Neural cell (in vitro differentiated cells): ENCODE measurements at regions not wholly inside any gene's neighbourhood (a gene's known extent, or its start where the extent isn't known, plus 50 kb on each side); places are given as distances from the start of the nearest gene placed in this dataset.

Experiments
- CTCF ChIP-seq: fragments of 450-650 bp; IDR thresholded peaks from 2 replicates; pipeline ENCODE4 v1.5.1; 2014; ENCODE audit warnings: antibody characterized with exemption, mild to moderate bottlenecking, moderate library complexity; ENCODE audit not compliant: poor library complexity, severe bottlenecking
- EZH2 ChIP-seq: fragments of 200-600, 300-800 bp; shearing (Covaris generic), sonication (generic); IDR thresholded peaks from 2 replicates; pipeline ENCODE4 v1.6.1; 2014; ENCODE audit warnings: antibody characterized with exemption, low read length, borderline replicate concordance, mild to moderate bottlenecking; ENCODE audit not compliant: insufficient read depth, poor library complexity, severe bottlenecking
- POLR2AphosphoS5 ChIP-seq: IDR thresholded peaks from 2 replicates; pipeline ENCODE4 v1.6.1; 2012
- SMC3 ChIP-seq: fragments of 450-650 bp; conservative IDR thresholded peaks from 2 replicates; pipeline ENCODE4 v1.6.1; 2014; ENCODE audit warnings: antibody characterized with exemption, mild to moderate bottlenecking, moderate library complexity; ENCODE audit not compliant: poor library complexity

DNA sequence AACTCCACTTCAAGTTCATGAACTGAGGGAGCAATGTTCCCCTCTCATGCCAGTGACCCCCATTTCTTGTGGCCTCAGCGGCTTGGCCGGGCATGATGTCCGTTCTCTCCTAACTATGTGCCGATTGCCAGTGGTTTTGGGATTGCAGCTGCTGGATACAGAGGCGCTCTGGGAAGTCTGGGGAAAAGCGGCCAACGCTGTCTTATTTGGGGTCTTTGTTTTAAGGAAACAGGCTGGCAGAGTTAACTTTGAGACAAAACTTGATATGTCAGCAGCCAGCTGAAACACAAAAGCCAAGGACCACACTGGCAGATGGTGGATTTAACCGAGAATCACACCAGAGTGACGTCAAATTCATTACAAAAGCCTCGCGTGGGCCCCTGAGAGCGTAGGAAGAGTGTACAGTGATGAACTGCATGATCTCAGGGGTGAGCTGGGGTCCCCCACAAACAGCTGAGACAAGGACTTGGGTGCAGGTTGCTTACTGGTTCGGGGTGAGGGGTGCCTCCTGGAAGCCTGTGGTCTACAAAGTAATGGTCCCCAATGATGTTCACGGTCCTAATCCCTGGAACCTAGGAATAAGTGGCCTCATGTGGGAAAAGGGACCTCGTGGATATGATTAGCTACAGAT, 180.4 kb downstream of the IRF8 start:
- TF ChIP-seq CTCF = no peak
- TF ChIP-seq EZH2 = no peak
- no peak for TF ChIP-seq POLR2AphosphoS5
- TF ChIP-seq SMC3 = no peak
